SJSA1 (cell line): ENCODE measurements at regions not wholly inside any gene's neighbourhood (a gene's known extent, or its start where the extent isn't known, plus 50 kb on each side); places are given as distances from the start of the nearest gene placed in this dataset.

Experiments used
- DNase-seq, 2 experiments: peaks; one replicate each; pipeline ENCODE4 v3.0.0-alpha.2; 2015 to 2020; ENCODE audit warnings: low spot score in 2 of 2, low read depth in 1 of 2
- H3K27ac ChIP-seq: fragments of 250-450 bp; sonication (Bioruptor Pico); 2 replicates; pipeline ENCODE4 v1.5.1; 2020; ENCODE audit warnings: mild to moderate bottlenecking, moderate library complexity
- H3K27me3 ChIP-seq: fragments of 250-450 bp; sonication (Bioruptor Pico); replicated peaks from 2 replicates; pipeline ENCODE4 v1.5.1; 2020; ENCODE audit warnings: mild to moderate bottlenecking, moderate library complexity
- H3K36me3 ChIP-seq: fragments of 250-450 bp; sonication (Bioruptor Pico); 2 replicates; pipeline ENCODE4 v1.5.1; 2020; ENCODE audit warnings: mild to moderate bottlenecking
- H3K4me1 ChIP-seq: fragments of 250-450 bp; sonication (Bioruptor Pico); replicated peaks from 2 replicates; pipeline ENCODE4 v1.6.1; 2021; ENCODE audit warnings: mild to moderate bottlenecking
- H3K4me3 ChIP-seq: fragments of 250-450 bp; sonication (Bioruptor Pico); 2 replicates; pipeline ENCODE4 v1.5.1; 2020; ENCODE audit warnings: mild to moderate bottlenecking
- H3K9me3 ChIP-seq: fragments of 250-450 bp; sonication (Bioruptor Pico); replicated peaks from 2 replicates; pipeline ENCODE4 v1.5.1; 2020; ENCODE audit warnings: mild to moderate bottlenecking

DNA sequence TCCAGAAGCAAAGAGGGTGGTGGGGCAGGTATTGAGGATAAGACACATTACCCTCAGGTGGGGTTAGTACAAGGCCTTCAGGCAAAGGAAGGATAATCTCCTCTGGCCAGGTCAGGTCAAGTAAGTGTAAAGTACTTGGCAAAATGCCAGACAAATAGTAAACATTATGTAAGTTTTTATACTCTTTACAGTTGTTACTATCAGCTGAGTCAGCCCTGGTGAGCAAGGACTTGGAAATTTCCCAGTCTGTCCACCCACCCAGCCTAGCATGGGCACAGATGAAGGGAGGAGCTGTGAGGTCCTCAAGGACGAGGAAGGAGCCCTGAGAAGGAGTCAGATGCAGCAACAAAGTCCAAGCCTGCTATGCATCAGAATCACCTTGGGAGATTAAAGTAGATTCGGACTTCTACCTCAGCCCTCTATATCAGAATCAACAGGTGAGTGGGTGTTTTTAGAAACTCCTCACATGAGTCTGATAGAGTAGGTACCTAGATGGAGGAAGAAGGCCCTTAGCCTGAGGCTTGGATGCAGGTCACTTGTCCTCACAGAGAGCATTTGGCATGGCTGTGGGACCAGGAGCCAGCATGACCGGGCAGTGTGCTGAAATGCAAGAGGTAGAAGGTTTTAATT lies 50.2 kb upstream of the BARX1 start:
- Histone ChIP-seq H3K27me3 (no peaks in the 10 kb centered on the region), H3K36me3 (no peaks in the 10 kb centered on the region), H3K9me3 (no peaks in the 10 kb centered on the region), H3K4me1 (no peaks in the 10 kb centered on the region), H3K4me3 (no peak overlapping the region), H3K27ac (no peak overlapping the region)
- DNase-seq = no peak
